Ovary (tissue), 7 donors: ENCODE measurements at regions not wholly inside any gene's neighbourhood (a gene's known extent, or its start where the extent isn't known, plus 50 kb on each side); places are given as distances from the start of the nearest gene placed in this dataset. TPM values are rescaled to one million over a fixed set of nuclear protein-coding genes. Genes with fewer than 3 reads are reported as not detected.

Experiments used
- DNase-seq, 5 donors: peaks; one replicate each; pipeline ENCODE4 v3.0.0-alpha.2; 2019 to 2020
- H3K27ac ChIP-seq, 2 donors: fragments of 200-600 bp; one replicate each; pipeline versions ENCODE4 v1.5.1 to v1.8.0; 2019 to 2022
- H3K27me3 ChIP-seq: fragments of 200-600 bp; one replicate; pipeline ENCODE4 v1.8.0; 2022
- H3K36me3 ChIP-seq: fragments of 200-600 bp; sonication (generic); one replicate; pipeline ENCODE4 v1.5.1; 2019
- H3K4me1 ChIP-seq: one replicate; pipeline ENCODE4 v1.8.1; 2013; ENCODE audit warnings: mild to moderate bottlenecking, moderate library complexity; ENCODE audit not compliant: insufficient read depth
- H3K4me3 ChIP-seq: fragments of 200-600 bp; sonication (generic); one replicate; pipeline ENCODE4 v1.5.1; 2017
- H3K9me3 ChIP-seq, 2 donors: fragments of 200-600 bp in 1 of 2; sonication (generic) in 1 of 2; one replicate each; pipeline versions ENCODE4 v1.5.1 to v1.8.1; 2013 to 2019; ENCODE audit warnings: mild to moderate bottlenecking in 1 of 2, moderate library complexity in 1 of 2
- CTCF ChIP-seq, 3 donors: fragments of 450-650 bp in 2 of 3; fragments of 200-600 bp in 1 of 3; IDR thresholded peaks; one replicate each; pipeline versions ENCODE4 v1.5.1 to v1.8.0; 2016 to 2022; ENCODE audit warnings: antibody characterized with exemption in 3 of 3, mild to moderate bottlenecking in 1 of 3
- EP300 ChIP-seq: sonication (generic); formaldehyde crosslinking; IDR thresholded peaks from one replicate; pipeline ENCODE4 v1.6.1; 2017; ENCODE audit warnings: antibody characterized with exemption
- POLR2A ChIP-seq: fragments of 450-650 bp; IDR thresholded peaks from one replicate; pipeline ENCODE4 v1.6.1; 2017; ENCODE audit warnings: antibody characterized with exemption, mild to moderate bottlenecking, moderate library complexity
- WGBS, 3 donors: extraction: QIAGEN DNeasy Blood & Tissue Kit in 1 of 3; methylation state at CpG; one replicate each; pipeline versions ENCODE4 v1.1.5 to v1.1.7; 2013 to 2017; 5-methylcytosine and 5-hydroxymethylcytosine counted together
- intact Hi-C, 4 donors: fragments of 100-400 bp; cut with DNase I; formaldehyde crosslinking; loops; one replicate each; pipeline versions ENCODE4 v1.11.0 to v1.15.1; 2022 to 2023
- small RNA-seq: library from RNA; depleted of rRNA; stranded (forward); fragments of <200 nt; gene quantifications from one replicate; pipeline ENCODE3, GENCODE V24; 2016
- donor health status: DM: no; HTN: no; CAD: no; lungs with moderate emphysema.
- donor health status: DM: no; HTN: no; CAD: no.
- donor health status: Bipolar disorder and iron deficiency.
- donor health status: DM: no; HTN: no; CAD: no.
- donor health status: DM: yes; HTN: yes; CAD: no.

- TF ChIP-seq CTCF (IDR thresholded peaks at IDR 0.05), result no peak
- TF ChIP-seq EP300, result no peak
- WGBS, 3 donors, result 28 to 49% (median 46%) methylated on average over 1 of the region's 1 CpG
- intact Hi-C loops, result no loop called here
- no peaks in the 10 kb centered on the region for H3K36me3 ChIP-seq
- H3K4me3 ChIP-seq, result no peak overlapping the region
- no peaks in the 10 kb centered on the region for H3K4me1 ChIP-seq
- H3K27me3 ChIP-seq, result no peaks in the 10 kb centered on the region
- H3K27ac ChIP-seq, result no peak overlapping the region
- DNase-seq, result no peak
- no peaks in the 10 kb centered on the region for H3K9me3 ChIP-seq
Observed at GRCh38 chr5:43772458-43772763, 169.4 kb downstream of the NNT start.

GRCh38 chr5:43771611-43772031 lies 168.6 kb downstream of the NNT start:
- 96 to 97% (median 96%) methylated on average over 3 of the region's 3 CpGs for WGBS, 3 donors
- no peak for DNase-seq
- TF ChIP-seq EP300 (no peak), POLR2A (no peak), CTCF (IDR thresholded peaks at IDR 0.05) (no peak)
- H3K9me3 ChIP-seq, result no peaks in the 10 kb centered on the region
- no peaks in the 10 kb centered on the region for H3K36me3 ChIP-seq
- intact Hi-C loops, result no loop called here
- no peaks in the 10 kb centered on the region for H3K27me3 ChIP-seq
- H3K27ac ChIP-seq, result no peak overlapping the region
- no peak overlapping the region for H3K4me3 ChIP-seq
- no peaks in the 10 kb centered on the region for H3K4me1 ChIP-seq

- peak in 1 of 5 donors; percentile 44 for DNase-seq
- Histone ChIP-seq H3K9me3 (no peaks in the 10 kb centered on the region), H3K36me3 (no peaks in the 10 kb centered on the region), H3K4me3 (no peak overlapping the region), H3K27ac (no peak overlapping the region), H3K27me3 (no peaks in the 10 kb centered on the region), H3K4me1 (no peaks in the 10 kb centered on the region)
- TF ChIP-seq EP300 (peak; percentile 62), CTCF (IDR thresholded peaks at IDR 0.05) (no peak), POLR2A (no peak)
- intact Hi-C loops, result no loop called here
- WGBS, 3 donors, result 24 to 47% (median 44%) methylated on average over 7 of the region's 7 CpGs
Observed at GRCh38 chr5:43769571-43770355, 166.8 kb downstream of the NNT start.

Small RNA genes lying in the stretch of these regions (small RNA-seq; reads per million reads assigned to genes)
- not detected for gene RNU6-381P
